IMR-90 (cell line): ENCODE measurements at regions not wholly inside any gene's neighbourhood (a gene's known extent, or its start where the extent isn't known, plus 50 kb on each side); places are given as distances from the start of the nearest gene placed in this dataset.

Source experiments
- ATAC-seq: fragments of 200-7000 bp; cut with Tn5 transposase; 2 replicates; pipeline ENCODE4 v1.9.1; 2020; ENCODE audit warnings: low read depth, mild to moderate bottlenecking, moderate library complexity
- BruUV-seq: library from RNA; stranded (reverse); fragments of 400-500 nt; replicated peaks from 2 replicates; lab custom pipeline; 2021; lab: Mats Ljungman, UMichigan
- CTCF ChIA-PET: fragments of 300-600 bp; formaldehyde crosslinking; extraction: SDS; loops from one replicate; lab custom pipeline; 2021; ENCODE audit warnings: antibody characterized with exemption; lab: Yijun Ruan, JAX
- POLR2A ChIA-PET: fragments of 300-600 bp; sonication (Branson Sonifier 250); formaldehyde crosslinking; loops from one replicate; lab custom pipeline; 2022; ENCODE audit warnings: antibody characterized with exemption; ENCODE audit not compliant: unreplicated experiment; lab: Charles Lee
- DNase-seq: peaks from one replicate; pipeline ENCODE4 v3.0.0; 2013
- H2AFZ ChIP-seq: replicated peaks from 2 replicates; pipeline ENCODE3; 2013; ENCODE audit warnings: low read length, mild to moderate bottlenecking; ENCODE audit not compliant: poor library complexity
- H2AK5ac ChIP-seq: 2 replicates; pipeline ENCODE4 v1.6.1; 2013; ENCODE audit warnings: low read depth, low read length, inconsistent platforms
- H2AK9ac ChIP-seq: replicated peaks from 2 replicates; pipeline ENCODE3; 2013; ENCODE audit warnings: mild to moderate bottlenecking, low read depth, low read length, moderate library complexity; ENCODE audit not compliant: poor library complexity
- H2BK120ac ChIP-seq: 2 replicates; pipeline ENCODE4 v1.6.1; 2013; ENCODE audit warnings: low read depth, low read length, inconsistent platforms
- H2BK15ac ChIP-seq: 3 replicates; pipeline ENCODE4 v1.6.1; 2013; ENCODE audit warnings: low read depth, low read length, inconsistent platforms
- H2BK20ac ChIP-seq: 2 replicates; pipeline ENCODE4 v1.6.1; 2013; ENCODE audit warnings: low read depth, mild to moderate bottlenecking, inconsistent platforms, low read length, moderate library complexity
- H2BK5ac ChIP-seq: 2 replicates; pipeline ENCODE4 v1.6.1; 2013; ENCODE audit warnings: mild to moderate bottlenecking, low read depth, low read length, inconsistent platforms; ENCODE audit not compliant: poor library complexity, severe bottlenecking
- H3K14ac ChIP-seq: replicated peaks from 2 replicates; pipeline ENCODE4 v1.6.1; 2013; ENCODE audit warnings: low read depth, low read length, inconsistent platforms
- H3K18ac ChIP-seq: 2 replicates; pipeline ENCODE4 v1.6.1; 2013; ENCODE audit warnings: low read depth, low read length, control low read depth
- H3K23ac ChIP-seq: 2 replicates; pipeline ENCODE4 v1.6.1; 2013; ENCODE audit warnings: low read depth, low read length, inconsistent platforms
- H3K27ac ChIP-seq: 2 replicates; pipeline ENCODE4 v1.5.1; 2013; ENCODE audit warnings: mild to moderate bottlenecking, control low read depth, low read length; ENCODE audit not compliant: insufficient read depth
- H3K27me3 ChIP-seq: 2 replicates; pipeline ENCODE4 v1.6.1; 2013; ENCODE audit warnings: low read length; ENCODE audit not compliant: control insufficient read depth, insufficient read depth
- H3K36me3 ChIP-seq: 2 replicates; pipeline ENCODE4 v1.6.1; 2013; ENCODE audit warnings: low read length, mixed read lengths; ENCODE audit not compliant: control insufficient read depth, insufficient read depth
- H3K4ac ChIP-seq: 2 replicates; pipeline ENCODE4 v1.6.1; 2013; ENCODE audit warnings: low read depth, low read length, inconsistent platforms
- H3K4me1 ChIP-seq: 2 replicates; pipeline ENCODE4 v1.6.1; 2013; ENCODE audit warnings: low read length, mixed read lengths; ENCODE audit not compliant: control insufficient read depth, insufficient read depth
- H3K4me2 ChIP-seq: 2 replicates; pipeline ENCODE4 v1.6.1; 2013; ENCODE audit warnings: low read depth, mild to moderate bottlenecking, control low read depth, low read length, moderate library complexity
- H3K4me3 ChIP-seq: 2 replicates; pipeline ENCODE4 v1.5.1; 2013; ENCODE audit warnings: low read depth, mild to moderate bottlenecking, control low read depth, low read length, moderate library complexity; ENCODE audit not compliant: insufficient read depth
- H3K56ac ChIP-seq: 2 replicates; pipeline ENCODE4 v1.6.1; 2013; ENCODE audit warnings: low read length, inconsistent platforms; ENCODE audit not compliant: insufficient read depth; ENCODE audit errors: extremely low read depth
- H3K79me1 ChIP-seq, 2 experiments: 2 replicates each; pipeline ENCODE4 v1.6.1; 2013; ENCODE audit warnings: low read length in 2 of 2, inconsistent platforms in 1 of 2, low read depth in 1 of 2
- H3K9ac ChIP-seq: 2 replicates; pipeline ENCODE4 v1.6.1; 2013; ENCODE audit warnings: low read depth, low read length, control low read depth
- H3K9me1 ChIP-seq: 2 replicates; pipeline ENCODE4 v1.6.1; 2013; ENCODE audit warnings: low read length, inconsistent platforms; ENCODE audit not compliant: insufficient read depth
- H3K9me3 ChIP-seq: 2 replicates; pipeline ENCODE4 v1.6.1; 2013; ENCODE audit warnings: low read length; ENCODE audit not compliant: control insufficient read depth, insufficient read depth
- H4K20me1 ChIP-seq: 2 replicates; pipeline ENCODE4 v1.6.1; 2013; ENCODE audit warnings: low read length, inconsistent platforms; ENCODE audit not compliant: insufficient read depth
- H4K5ac ChIP-seq: 2 replicates; pipeline ENCODE4 v1.6.1; 2013; ENCODE audit warnings: mild to moderate bottlenecking, low read depth, low read length, control low read depth
- H4K8ac ChIP-seq, 2 experiments: 2 replicates each; pipeline ENCODE4 v1.6.1; 2013; ENCODE audit warnings: low read depth in 2 of 2, low read length in 2 of 2, control low read depth in 1 of 2, inconsistent platforms in 1 of 2
- H4K91ac ChIP-seq: 2 replicates; pipeline ENCODE4 v1.6.1; 2013; ENCODE audit warnings: low read depth, low read length, inconsistent platforms; ENCODE audit not compliant: insufficient read depth
- BHLHE40 ChIP-seq: fragments of 150-350 bp; IDR thresholded peaks from 2 replicates; pipeline ENCODE4 v1.6.1; 2016; ENCODE audit warnings: mild to moderate bottlenecking, low read depth, low read length
- CHD1 ChIP-seq: IDR thresholded peaks from 2 replicates; pipeline ENCODE4 v1.6.1; 2012; ENCODE audit warnings: low read depth, low read length, improper control_type of control experiment
- FOS ChIP-seq: fragments of 150-350 bp; IDR thresholded peaks from 2 replicates; pipeline ENCODE4 v1.6.1; 2016; ENCODE audit warnings: low read depth, low read length
- MAFK ChIP-seq: IDR thresholded peaks from 2 replicates; pipeline ENCODE4 v1.6.1; 2012; ENCODE audit warnings: low read depth, low read length, improper control_type of control experiment
- MAZ ChIP-seq: IDR thresholded peaks from 2 replicates; pipeline ENCODE4 v1.6.1; 2012; ENCODE audit warnings: low read depth, mild to moderate bottlenecking, low read length, improper control_type of control experiment, moderate library complexity, borderline replicate concordance
- MXI1 ChIP-seq: IDR thresholded peaks from 2 replicates; pipeline ENCODE4 v1.6.1; 2012; ENCODE audit warnings: low read depth, mild to moderate bottlenecking, low read length, moderate library complexity, borderline replicate concordance
- NFE2L2 ChIP-seq: fragments of 150-350 bp; IDR thresholded peaks from 2 replicates; pipeline ENCODE4 v1.6.1; 2016; ENCODE audit warnings: low read depth, mild to moderate bottlenecking, low read length
- POLR2A ChIP-seq: IDR thresholded peaks from 2 replicates; pipeline ENCODE4 v1.6.1; 2012; ENCODE audit warnings: mild to moderate bottlenecking, low read depth, low read length
- RAD21 ChIP-seq: IDR thresholded peaks from 2 replicates; pipeline ENCODE4 v1.6.1; 2012; ENCODE audit warnings: low read length, improper control_type of control experiment
- RFX5 ChIP-seq: IDR thresholded peaks from 2 replicates; pipeline ENCODE4 v1.8.0; 2012; ENCODE audit warnings: low read depth, mild to moderate bottlenecking, low read length, moderate library complexity
- WGBS, 2 experiments: methylation state at CpG; one replicate each; pipeline versions ENCODE4 v1.1.5 to v1.1.7; 2013; ENCODE audit warnings: missing lambda C conversion rate in 2 of 2; ENCODE audit not compliant: insufficient read length in 1 of 2; ENCODE audit errors: extremely low coverage in 2 of 2; 5-methylcytosine and 5-hydroxymethylcytosine counted together
- dilution Hi-C: fragments of 300-500 bp; cut with HindIII; formaldehyde crosslinking; loops from one replicate; pipeline ENCODE4 v1.14.3; 2018; ENCODE audit warnings: low sequenced_read_pairs; ENCODE audit not compliant: unreplicated experiment
- in situ Hi-C: fragments of 300-500 bp; cut with MboI; formaldehyde crosslinking; loops from 3 replicates; pipeline ENCODE4 v1.14.3; 2019; ENCODE audit warnings: low sequenced_read_pairs, inconsistent platforms, mixed read lengths
- intact Hi-C: fragments of 100-400 bp; cut with micrococcal nuclease; formaldehyde crosslinking; loops from 2 replicates; pipeline ENCODE4 v1.10.0; 2022
- TF ChIP-seq, protein P1 (sequence below): conservative IDR thresholded peaks from 2 replicates; pipeline ENCODE4 v1.5.1; 2012; ENCODE audit warnings: mild to moderate bottlenecking, low read depth, low read length, improper control_type of control experiment
- TF ChIP-seq, protein P2 (sequence below): fragments of 150-350 bp; IDR thresholded peaks from 2 replicates; pipeline ENCODE4 v1.6.1; 2017; ENCODE audit warnings: mild to moderate bottlenecking, antibody characterized with exemption, low read length, low read depth
- TF ChIP-seq, protein P3 (sequence below): fragments of 150-350 bp; IDR thresholded peaks from 2 replicates; pipeline ENCODE4 v1.6.1; 2016; ENCODE audit warnings: low read depth, mild to moderate bottlenecking, low read length, moderate library complexity, borderline replicate concordance

DNA sequence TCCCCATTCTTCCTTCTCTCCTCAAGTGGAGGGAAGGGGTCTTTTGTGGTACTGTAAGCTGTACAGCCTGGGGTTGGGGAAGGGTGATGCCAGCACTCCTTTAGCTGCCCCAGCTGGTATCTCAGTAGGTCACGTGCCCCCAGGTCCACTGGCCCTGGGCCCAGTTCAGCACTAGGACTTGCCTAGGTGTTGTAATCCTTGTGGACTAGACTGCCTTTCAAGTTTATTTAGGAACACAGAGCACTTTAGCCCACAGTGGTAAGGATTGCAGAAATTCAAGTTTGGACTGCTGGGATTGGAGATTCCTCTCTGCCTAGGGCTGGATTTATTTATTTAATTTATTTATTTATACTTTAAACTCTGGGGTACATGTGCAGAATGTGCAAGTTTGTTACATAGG lies 569.6 kb downstream of the AACS start:
- Histone ChIP-seq H3K4me1 (no peaks in the 10 kb centered on the region), H2AK5ac (no peak overlapping the region), H3K23ac (no peak overlapping the region), H3K4me2 (no peak overlapping the region), H3K4me3 (no peak overlapping the region), H3K9me3 (peaks cover 20% of the 10 kb centered on the region), H2BK120ac (no peak overlapping the region), H2AFZ (no peak overlapping the region), H3K36me3 (no peaks in the 10 kb centered on the region), H3K14ac (no peak overlapping the region), H2BK15ac (no peak overlapping the region), H4K8ac (no peak overlapping the region), H3K9me1 (no peaks in the 10 kb centered on the region), H2BK20ac (no peak overlapping the region), H4K5ac (no peak overlapping the region), H2BK5ac (no peak overlapping the region), H3K4ac (no peak overlapping the region), H3K27ac (no peak overlapping the region), H4K91ac (no peak overlapping the region), H3K79me1 (no peaks in the 10 kb centered on the region), H3K56ac (no peak overlapping the region), H4K20me1 (no peaks in the 10 kb centered on the region), H3K27me3 (no peaks in the 10 kb centered on the region), H3K18ac (no peak overlapping the region), H3K9ac (no peak overlapping the region), H2AK9ac (no peak overlapping the region)
- in situ Hi-C loops, result no loop called here
- TF ChIP-seq FOS (no peak), MAZ (no peak), BHLHE40 (no peak), POLR2A (no peak), RAD21 (no peak), NFE2L2 (no peak), RFX5 (no peak), MAFK (no peak), CHD1 (no peak), MXI1 (no peak)
- TF ChIP-seq, protein P1, sequence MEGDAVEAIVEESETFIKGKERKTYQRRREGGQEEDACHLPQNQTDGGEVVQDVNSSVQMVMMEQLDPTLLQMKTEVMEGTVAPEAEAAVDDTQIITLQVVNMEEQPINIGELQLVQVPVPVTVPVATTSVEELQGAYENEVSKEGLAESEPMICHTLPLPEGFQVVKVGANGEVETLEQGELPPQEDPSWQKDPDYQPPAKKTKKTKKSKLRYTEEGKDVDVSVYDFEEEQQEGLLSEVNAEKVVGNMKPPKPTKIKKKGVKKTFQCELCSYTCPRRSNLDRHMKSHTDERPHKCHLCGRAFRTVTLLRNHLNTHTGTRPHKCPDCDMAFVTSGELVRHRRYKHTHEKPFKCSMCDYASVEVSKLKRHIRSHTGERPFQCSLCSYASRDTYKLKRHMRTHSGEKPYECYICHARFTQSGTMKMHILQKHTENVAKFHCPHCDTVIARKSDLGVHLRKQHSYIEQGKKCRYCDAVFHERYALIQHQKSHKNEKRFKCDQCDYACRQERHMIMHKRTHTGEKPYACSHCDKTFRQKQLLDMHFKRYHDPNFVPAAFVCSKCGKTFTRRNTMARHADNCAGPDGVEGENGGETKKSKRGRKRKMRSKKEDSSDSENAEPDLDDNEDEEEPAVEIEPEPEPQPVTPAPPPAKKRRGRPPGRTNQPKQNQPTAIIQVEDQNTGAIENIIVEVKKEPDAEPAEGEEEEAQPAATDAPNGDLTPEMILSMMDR, result no peak
- TF ChIP-seq, protein P2, sequence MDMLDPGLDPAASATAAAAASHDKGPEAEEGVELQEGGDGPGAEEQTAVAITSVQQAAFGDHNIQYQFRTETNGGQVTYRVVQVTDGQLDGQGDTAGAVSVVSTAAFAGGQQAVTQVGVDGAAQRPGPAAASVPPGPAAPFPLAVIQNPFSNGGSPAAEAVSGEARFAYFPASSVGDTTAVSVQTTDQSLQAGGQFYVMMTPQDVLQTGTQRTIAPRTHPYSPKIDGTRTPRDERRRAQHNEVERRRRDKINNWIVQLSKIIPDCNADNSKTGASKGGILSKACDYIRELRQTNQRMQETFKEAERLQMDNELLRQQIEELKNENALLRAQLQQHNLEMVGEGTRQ, result no peak
- TF ChIP-seq, protein P3, sequence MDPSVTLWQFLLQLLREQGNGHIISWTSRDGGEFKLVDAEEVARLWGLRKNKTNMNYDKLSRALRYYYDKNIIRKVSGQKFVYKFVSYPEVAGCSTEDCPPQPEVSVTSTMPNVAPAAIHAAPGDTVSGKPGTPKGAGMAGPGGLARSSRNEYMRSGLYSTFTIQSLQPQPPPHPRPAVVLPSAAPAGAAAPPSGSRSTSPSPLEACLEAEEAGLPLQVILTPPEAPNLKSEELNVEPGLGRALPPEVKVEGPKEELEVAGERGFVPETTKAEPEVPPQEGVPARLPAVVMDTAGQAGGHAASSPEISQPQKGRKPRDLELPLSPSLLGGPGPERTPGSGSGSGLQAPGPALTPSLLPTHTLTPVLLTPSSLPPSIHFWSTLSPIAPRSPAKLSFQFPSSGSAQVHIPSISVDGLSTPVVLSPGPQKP, result no peak
- ChIA-PET CTCF (no interaction called here), POLR2A (no interaction called here)
- DNase-seq (no peak), ATAC-seq (no peak)
- dilution Hi-C loops, result no loop called here
- no TSS peak for BruUV-seq
- intact Hi-C loops, result no loop called here
- no CpG with 5 or more reads among the region's 1 CpG for WGBS, 2 experiments
